Activated CD8-positive, alpha-beta memory T cell treated with anti-CD3 and anti-CD28 coated beads, Interleukin-2, amount 10 ng/mL, durations not matched to agents 7 days and 5 days (primary cell): ENCODE measurements at regions not wholly inside any gene's neighbourhood (a gene's known extent, or its start where the extent isn't known, plus 50 kb on each side); places are given as distances from the start of the nearest gene placed in this dataset.

Source experiments
- ATAC-seq: fragments of 150-1000 bp; cut with Tn5 transposase; one replicate; pipeline ENCODE4 v1.10.0; 2021; ENCODE audit warnings: moderate library complexity
- CTCF ChIA-PET: fragments of 350-600 bp; sonication (Branson Sonifier 250); formaldehyde crosslinking; loops from one replicate; lab custom pipeline; 2021; ENCODE audit warnings: antibody characterized with exemption; lab: Charles Lee
- DNase-seq: peaks from one replicate; pipeline ENCODE4 v3.0.0-alpha.2; 2020
- H3K27ac Mint-ChIP-seq: one replicate; pipeline ENCODE4 v1.8.0; 2021; ENCODE audit warnings: mild to moderate bottlenecking, mixed read lengths
- H3K27me3 Mint-ChIP-seq: one replicate; pipeline ENCODE4 v1.8.0; 2021; ENCODE audit warnings: mixed read lengths
- H3K36me3 Mint-ChIP-seq: one replicate; pipeline ENCODE4 v1.8.0; 2021; ENCODE audit warnings: mild to moderate bottlenecking, mixed read lengths
- H3K4me1 Mint-ChIP-seq: one replicate; pipeline ENCODE4 v1.8.0; 2021; ENCODE audit warnings: mixed read lengths
- H3K4me3 Mint-ChIP-seq: one replicate; pipeline ENCODE4 v1.8.0; 2021; ENCODE audit warnings: mild to moderate bottlenecking, moderate library complexity, mixed read lengths
- H3K9me3 Mint-ChIP-seq: one replicate; pipeline ENCODE4 v1.8.0; 2022; ENCODE audit warnings: low read depth, mixed read lengths

DNA sequence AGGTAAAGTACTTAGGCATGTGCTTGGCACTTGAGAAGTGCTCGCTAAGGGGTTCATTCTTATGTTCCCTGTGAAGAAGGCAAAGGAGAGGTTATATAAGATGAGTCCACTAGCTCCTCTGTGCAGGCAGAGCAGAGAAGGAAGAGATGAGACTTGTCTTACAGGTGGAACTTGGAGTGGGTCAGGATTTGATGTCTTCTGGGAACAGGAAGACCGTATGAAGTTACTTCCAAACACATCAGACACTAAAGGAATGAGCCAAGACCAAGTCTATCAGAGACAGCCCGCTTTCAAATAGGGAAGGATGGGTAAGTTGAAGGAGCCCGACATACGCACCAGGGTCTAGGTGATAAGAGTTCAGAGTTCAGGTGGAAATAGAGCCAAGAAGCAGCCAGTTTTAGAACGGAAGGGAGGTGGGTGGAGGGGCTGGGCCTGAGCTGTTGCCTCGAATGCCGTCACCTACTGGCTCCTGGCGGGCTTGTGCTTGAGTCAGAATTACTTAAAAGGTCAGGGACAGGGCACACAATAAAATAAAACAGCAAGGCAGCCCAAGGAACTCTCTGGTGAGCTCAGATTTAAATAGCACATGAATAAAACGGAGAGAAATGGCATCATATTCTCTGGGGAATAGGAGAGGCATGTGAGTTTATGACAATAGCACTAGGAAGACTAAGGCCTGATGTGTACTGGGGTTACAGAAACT is 56.1 kb upstream of the GRB10 start:
- H3K9me3 Mint-ChIP-seq = peaks cover 2% of the 10 kb centered on the region
- no peak for ATAC-seq
- CTCF ChIA-PET = no interaction called here
- H3K27me3 Mint-ChIP-seq = peaks cover 78% of the 10 kb centered on the region
- H3K4me1 Mint-ChIP-seq = peaks cover 9% of the 10 kb centered on the region
- H3K36me3 Mint-ChIP-seq = peaks cover 3% of the 10 kb centered on the region
- no peak for DNase-seq
- no peak overlapping the region for H3K27ac Mint-ChIP-seq
- H3K4me3 Mint-ChIP-seq = no peak overlapping the region

DNA sequence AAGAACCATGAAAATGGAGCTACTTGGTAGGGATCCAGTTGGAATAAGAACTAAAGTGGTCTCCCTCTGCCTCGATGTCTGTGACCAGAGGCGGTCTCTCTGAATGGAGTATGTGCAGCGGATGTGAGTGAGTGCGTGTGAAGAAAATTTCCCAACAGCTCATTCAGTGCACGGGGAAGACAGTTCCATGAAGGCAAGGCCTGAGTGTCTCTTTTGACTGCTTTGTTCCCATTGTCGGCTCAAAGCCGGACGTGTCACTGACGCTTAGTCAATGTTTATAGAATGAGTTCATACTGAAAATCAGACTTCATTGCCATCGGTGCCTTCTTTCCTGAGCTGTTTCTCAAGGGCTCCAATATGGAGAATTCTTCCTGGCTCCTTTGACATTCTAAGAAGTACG is 55.3 kb upstream of the GRB10 start:
- H3K27me3 Mint-ChIP-seq = peaks cover 70% of the 10 kb centered on the region
- peaks cover 3% of the 10 kb centered on the region for H3K36me3 Mint-ChIP-seq
- no peak overlapping the region for H3K4me3 Mint-ChIP-seq
- CTCF ChIA-PET = interaction anchor here (1.0 kb wide), 1 partner anchor 10 kb away, joined by 4 read pairs; no protein-coding TSS in a partner anchor
- DNase-seq (no peak), ATAC-seq (no peak)
- no peak overlapping the region for H3K27ac Mint-ChIP-seq
- peaks cover 18% of the 10 kb centered on the region for H3K4me1 Mint-ChIP-seq
- peaks cover 2% of the 10 kb centered on the region for H3K9me3 Mint-ChIP-seq

DNA sequence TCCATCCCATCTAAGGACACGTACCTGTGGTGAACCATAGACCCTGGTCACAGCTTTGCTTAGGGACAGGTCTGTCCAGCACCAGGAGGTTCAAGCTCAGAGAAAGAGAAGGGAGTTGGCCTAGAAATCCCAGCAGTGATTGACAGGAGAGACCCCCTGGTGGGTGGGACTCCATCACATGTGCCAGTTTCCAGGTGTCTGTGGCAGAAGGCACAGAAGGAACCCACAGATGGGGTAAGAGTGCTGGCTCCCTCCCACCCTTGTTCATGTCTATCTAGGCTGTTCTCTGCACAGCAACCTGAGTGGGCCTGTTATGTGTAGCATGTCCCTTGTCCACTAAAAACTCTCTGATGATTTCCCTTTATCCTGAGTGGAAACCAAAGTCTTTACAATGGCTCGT is 54.0 kb upstream of the GRB10 start:
- Mint-ChIP-seq H3K9me3 (peaks cover 2% of the 10 kb centered on the region), H3K4me3 (no peak overlapping the region), H3K27me3 (peaks cover 61% of the 10 kb centered on the region), H3K4me1 (peaks cover 31% of the 10 kb centered on the region), H3K36me3 (peaks cover 3% of the 10 kb centered on the region), H3K27ac (no peak overlapping the region)
- DNase-seq (no peak), ATAC-seq (no peak)
- CTCF ChIA-PET = no interaction called here

DNA sequence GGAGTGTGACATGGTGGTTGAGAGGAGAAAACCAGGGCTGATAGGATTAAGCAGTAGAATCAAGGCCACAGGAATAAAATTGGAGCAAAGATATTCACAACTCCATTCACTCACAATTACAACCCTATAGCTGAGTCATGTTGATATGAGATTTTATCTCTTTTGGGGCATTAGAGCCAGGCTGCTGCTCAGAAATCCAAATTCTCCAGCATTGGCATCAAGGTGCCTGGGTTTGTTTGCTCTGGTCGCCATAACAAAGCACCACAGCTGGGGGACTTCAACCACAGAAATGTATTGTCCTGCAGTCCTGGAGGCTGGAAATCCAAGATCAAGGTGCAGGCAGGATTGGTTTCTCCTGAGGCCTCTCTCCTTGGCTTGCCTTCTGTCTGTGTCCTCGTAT is 52.5 kb upstream of the GRB10 start:
- H3K4me1 Mint-ChIP-seq = peaks cover 33% of the 10 kb centered on the region
- no peak overlapping the region for H3K4me3 Mint-ChIP-seq
- DNase-seq = no peak

DNA sequence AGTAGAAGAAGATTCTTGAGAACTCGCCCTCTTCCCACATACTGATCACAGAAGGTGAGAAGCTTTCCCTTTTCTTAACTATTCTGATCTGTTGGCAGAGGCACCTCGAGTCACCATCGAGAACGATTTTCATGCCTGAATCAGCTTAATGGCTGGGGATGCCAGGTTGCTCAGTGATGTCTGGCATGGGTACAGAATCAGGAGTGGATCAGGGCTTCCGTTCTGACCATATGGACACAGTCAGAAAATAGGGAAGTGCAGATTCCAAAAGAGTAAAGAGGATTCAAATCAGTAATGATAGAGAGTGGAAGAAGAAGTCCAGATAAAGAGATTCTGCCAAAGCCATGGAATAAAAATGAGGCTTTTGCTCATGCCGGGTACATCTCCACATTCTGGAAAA is 52.0 kb upstream of the GRB10 start:
- CTCF ChIA-PET = no interaction called here
- no peak overlapping the region for H3K27ac Mint-ChIP-seq
- ATAC-seq = no peak

More for the DNA sequence above, 52.5 kb upstream of the GRB10 start:
- CTCF ChIA-PET = no interaction called here
- Mint-ChIP-seq H3K36me3 (peaks cover 8% of the 10 kb centered on the region), H3K27ac (no peak overlapping the region), H3K9me3 (peaks cover 3% of the 10 kb centered on the region), H3K27me3 (peaks cover 60% of the 10 kb centered on the region)
- no peak for ATAC-seq

DNA sequence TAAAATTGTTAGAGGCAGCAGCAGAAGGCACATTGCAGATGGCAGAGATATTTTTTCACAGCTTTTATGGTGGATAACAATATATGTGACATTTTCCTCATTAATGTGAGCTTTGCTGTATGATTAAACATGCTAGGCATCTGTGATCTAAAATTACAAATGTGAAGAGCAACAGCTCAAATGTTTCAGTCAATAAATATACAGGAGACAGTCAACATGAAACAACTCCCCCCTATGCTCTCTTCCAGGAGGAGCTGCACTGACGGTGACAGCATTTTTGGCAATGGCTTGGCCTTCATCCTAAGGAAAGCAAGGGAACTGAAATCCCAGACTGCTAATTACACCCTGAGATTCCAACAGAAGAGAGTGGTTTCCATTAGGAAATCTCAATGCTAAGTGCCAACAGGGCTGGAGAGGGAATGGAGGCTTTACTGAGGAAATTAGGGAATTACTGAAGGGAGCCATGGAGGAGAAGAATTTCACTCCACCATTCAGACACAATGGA is 51.4 kb upstream of the GRB10 start:
- H3K36me3 Mint-ChIP-seq = peaks cover 14% of the 10 kb centered on the region
- H3K27ac Mint-ChIP-seq = peak overlapping the region; percentile 15
- CTCF ChIA-PET = no interaction called here
- H3K4me1 Mint-ChIP-seq = peaks cover 37% of the 10 kb centered on the region
- ATAC-seq = no peak
- DNase-seq = no peak
- H3K9me3 Mint-ChIP-seq = peaks cover 3% of the 10 kb centered on the region
- H3K27me3 Mint-ChIP-seq = peaks cover 58% of the 10 kb centered on the region
- H3K4me3 Mint-ChIP-seq = no peak overlapping the region

More for the DNA sequence above, 52.0 kb upstream of the GRB10 start:
- Mint-ChIP-seq H3K27me3 (peaks cover 58% of the 10 kb centered on the region), H3K36me3 (peaks cover 10% of the 10 kb centered on the region), H3K9me3 (peaks cover 3% of the 10 kb centered on the region), H3K4me3 (no peak overlapping the region), H3K4me1 (peaks cover 33% of the 10 kb centered on the region)
- DNase-seq = no peak

DNA sequence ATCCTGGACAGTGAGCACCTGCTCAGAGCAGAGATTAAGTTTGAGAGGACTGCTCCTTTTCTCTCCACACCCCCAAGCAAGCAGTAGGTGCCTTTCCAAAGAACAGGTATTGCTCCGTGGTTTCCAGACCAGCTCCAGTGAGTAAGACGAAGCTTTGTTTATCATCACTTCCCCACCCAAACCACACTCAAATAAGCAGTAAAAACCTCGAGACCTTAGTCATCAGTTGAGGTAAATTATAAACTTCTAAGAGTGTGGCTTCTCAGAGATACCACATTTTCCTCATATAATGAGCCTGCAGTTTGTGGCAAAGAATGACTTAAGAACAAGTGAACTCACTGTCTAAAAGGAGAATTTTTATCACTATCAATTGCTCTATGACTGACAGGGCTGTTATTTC is 50.0 kb upstream of the GRB10 start:
- Mint-ChIP-seq H3K27ac (peak overlapping the region; percentile 66), H3K9me3 (peaks cover 2% of the 10 kb centered on the region), H3K27me3 (peaks cover 45% of the 10 kb centered on the region), H3K4me1 (peaks cover 45% of the 10 kb centered on the region), H3K4me3 (no peak overlapping the region), H3K36me3 (peaks cover 14% of the 10 kb centered on the region)
- ATAC-seq (peak; percentile 88), DNase-seq (peak; percentile 78)
- CTCF ChIA-PET = interaction anchor here (1.1 to 1.4 kb wide), 2 partner anchors 309 to 330 kb away, joined by 3 read pairs; no protein-coding TSS in a partner anchor
